A673 (cell line): ENCODE measurements at regions not wholly inside any gene's neighbourhood (a gene's known extent, or its start where the extent isn't known, plus 50 kb on each side); places are given as distances from the start of the nearest gene placed in this dataset.

Experiments used
- BruUV-seq: library from RNA; stranded (reverse); fragments of 400-500 nt; replicated peaks from 2 replicates; lab custom pipeline; 2021; lab: Mats Ljungman, UMichigan
- CTCF ChIA-PET: fragments of 300-600 bp; sonication (Branson Sonifier 250); formaldehyde crosslinking; loops from one replicate; lab custom pipeline; 2022; ENCODE audit warnings: antibody characterized with exemption; lab: Charles Lee
- POLR2A ChIA-PET: fragments of 300-600 bp; sonication (Branson Sonifier 250); formaldehyde crosslinking; loops from one replicate; lab custom pipeline; 2022; ENCODE audit warnings: antibody characterized with exemption; ENCODE audit not compliant: low non-redundant PET; lab: Charles Lee
- DNase-seq: peaks from one replicate; pipeline ENCODE4 v3.0.0-alpha.2; 2015; ENCODE audit warnings: low spot score
- H3K27ac ChIP-seq: fragments of 200-600 bp; sonication (generic); 2 replicates; pipeline ENCODE4 v1.5.1; 2016; ENCODE audit warnings: mixed run types, low read depth, mild to moderate bottlenecking, mixed read lengths, antibody characterized with exemption, low read length; ENCODE audit not compliant: poor library complexity, severe bottlenecking
- H3K27me3 ChIP-seq: fragments of 200-600 bp; sonication (generic); replicated peaks from 2 replicates; pipeline ENCODE4 v1.6.1; 2017; ENCODE audit warnings: mixed run types, low read depth, mild to moderate bottlenecking, mixed read lengths, antibody characterized with exemption, low read length; ENCODE audit not compliant: insufficient read depth, poor library complexity
- H3K36me3 ChIP-seq: fragments of 200-600 bp; sonication (generic); 2 replicates; pipeline ENCODE4 v1.6.1; 2016; ENCODE audit warnings: mixed run types, mild to moderate bottlenecking, mixed read lengths, antibody characterized with exemption, low read length; ENCODE audit not compliant: insufficient read depth, poor library complexity, severe bottlenecking
- H3K4me1 ChIP-seq: fragments of 200-600 bp; sonication (generic); 2 replicates; pipeline ENCODE4 v1.6.1; 2017; ENCODE audit warnings: mixed run types, mild to moderate bottlenecking, mixed read lengths, antibody characterized with exemption, low read length; ENCODE audit not compliant: insufficient read depth, poor library complexity, severe bottlenecking
- H3K4me3 ChIP-seq: fragments of 200-600 bp; sonication (generic); 2 replicates; pipeline ENCODE4 v1.5.1; 2016; ENCODE audit warnings: low read depth, mixed run types, mild to moderate bottlenecking, mixed read lengths, low read length; ENCODE audit not compliant: poor library complexity, severe bottlenecking
- H3K9me3 ChIP-seq: fragments of 200-600 bp; sonication (generic); 2 replicates; pipeline ENCODE4 v1.6.1; 2016; ENCODE audit warnings: mixed run types, low read depth, mild to moderate bottlenecking, mixed read lengths, antibody characterized with exemption, low read length; ENCODE audit not compliant: poor library complexity, severe bottlenecking
- CTCF ChIP-seq: fragments of 300-800, 200-600 bp; sonication (generic); conservative IDR thresholded peaks from 2 replicates; pipeline ENCODE4 v1.5.1; 2017; ENCODE audit warnings: low read depth, mild to moderate bottlenecking, antibody characterized with exemption, low read length, moderate library complexity, mixed read lengths
- EZH2 ChIP-seq: fragments of 200-600 bp; sonication (generic); IDR thresholded peaks from 2 replicates; pipeline ENCODE4 v1.6.1; 2017; ENCODE audit warnings: borderline replicate concordance, low read depth, mild to moderate bottlenecking, mixed read lengths, antibody characterized with exemption, low read length; ENCODE audit not compliant: poor library complexity, severe bottlenecking
- intact Hi-C: fragments of 100-400 bp; cut with micrococcal nuclease; formaldehyde crosslinking; loops from one replicate; pipeline ENCODE4 v1.10.0; 2022; ENCODE audit not compliant: unreplicated experiment

- ChIA-PET POLR2A (no interaction called here), CTCF (no interaction called here)
- intact Hi-C loops: no loop called here
- no peaks in the 10 kb centered on the region for H3K36me3 ChIP-seq
- no peak for DNase-seq
- no peak overlapping the region for H3K4me3 ChIP-seq
- H3K27me3 ChIP-seq: no peaks in the 10 kb centered on the region
- TF ChIP-seq CTCF (no peak), EZH2 (no peak)
- H3K27ac ChIP-seq: no peak overlapping the region
- no peaks in the 10 kb centered on the region for H3K4me1 ChIP-seq
- no peaks in the 10 kb centered on the region for H3K9me3 ChIP-seq
- no TSS peak for BruUV-seq
Observed at GRCh38 chr12:11517080-11517479, 121.7 kb upstream of the PRB2 start.

DNA sequence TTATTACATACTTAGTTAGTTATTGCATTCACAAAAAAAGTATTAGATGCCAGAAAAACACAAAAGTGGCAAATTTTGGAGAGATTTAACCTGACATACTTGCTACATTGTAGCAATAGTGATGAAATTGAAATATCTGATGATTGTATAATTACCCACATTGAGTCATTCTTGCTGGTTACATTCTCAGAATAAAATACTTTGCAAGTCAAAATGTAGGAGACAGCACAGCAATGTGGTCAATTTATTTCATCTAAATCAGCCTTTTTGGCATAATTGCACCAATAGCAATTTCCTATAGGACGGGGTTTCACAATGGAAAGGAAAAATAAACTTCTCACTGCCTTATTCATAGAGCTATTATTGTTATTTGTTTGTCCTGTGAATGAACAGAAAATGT, 125.0 kb upstream of the ETV6 start:
- ChIA-PET CTCF (no interaction called here), POLR2A (interaction anchor here (0.8 kb wide), 1 partner anchor 1912 kb away, joined by 4 read pairs; no protein-coding TSS in a partner anchor)
- Histone ChIP-seq H3K27me3 (peaks cover 23% of the 10 kb centered on the region), H3K9me3 (no peaks in the 10 kb centered on the region), H3K27ac (no peak overlapping the region), H3K4me1 (no peaks in the 10 kb centered on the region), H3K4me3 (no peak overlapping the region), H3K36me3 (no peaks in the 10 kb centered on the region)
- intact Hi-C loops: no loop called here
- no peak for TF ChIP-seq CTCF
- DNase-seq: no peak
- no TSS peak for BruUV-seq

GRCh38 chr12:11534064-11534463, 115.4 kb upstream of the ETV6 start:
- ChIA-PET CTCF (no interaction called here), POLR2A (no interaction called here)
- BruUV-seq: no TSS peak
- intact Hi-C loops: no loop called here
- DNase-seq: no peak
- peaks cover 13% of the 10 kb centered on the region for H3K27me3 ChIP-seq
- H3K9me3 ChIP-seq: no peaks in the 10 kb centered on the region
- no peaks in the 10 kb centered on the region for H3K36me3 ChIP-seq
- no peak overlapping the region for H3K4me3 ChIP-seq
- H3K27ac ChIP-seq: no peak overlapping the region
- H3K4me1 ChIP-seq: no peaks in the 10 kb centered on the region
- TF ChIP-seq EZH2 (no peak), CTCF (no peak)
